HAP-1 (cell line): ENCODE measurements at regions not wholly inside any gene's neighbourhood (a gene's known extent, or its start where the extent isn't known, plus 50 kb on each side); places are given as distances from the start of the nearest gene placed in this dataset.
A peak's percentile ranks its signal among the peaks of the same experiment; 100 is the strongest.
"Not testable (repeated sequence)": the region's sequence is repeated elsewhere in the genome, so short reads cannot be mapped to it uniquely, and the experiment has no call there.

Source experiments
- DNase-seq, 2 experiments: peaks; one replicate each; pipeline ENCODE4 v3.0.0-alpha.2; 2016 to 2020; ENCODE audit warnings: low spot score in 2 of 2
- H3K27me3 ChIP-seq: fragments of 250-450 bp; sonication (Bioruptor Pico); 2 replicates; pipeline ENCODE4 v1.5.1; 2020; ENCODE audit warnings: low read depth, mild to moderate bottlenecking, moderate library complexity
- H3K36me3 ChIP-seq: fragments of 250-450 bp; sonication (Bioruptor Pico); replicated peaks from 2 replicates; pipeline ENCODE4 v1.5.1; 2020; ENCODE audit warnings: mild to moderate bottlenecking
- H3K4me1 ChIP-seq: fragments of 250-450 bp; sonication (Bioruptor Pico); 2 replicates; pipeline ENCODE4 v1.5.1; 2020; ENCODE audit warnings: mild to moderate bottlenecking
- H3K4me3 ChIP-seq: fragments of 250-450 bp; sonication (Bioruptor Pico); 2 replicates; pipeline ENCODE4 v1.5.1; 2020; ENCODE audit warnings: mild to moderate bottlenecking, moderate library complexity
- H3K9me3 ChIP-seq: fragments of 250-450 bp; sonication (Bioruptor Pico); 2 replicates; pipeline ENCODE4 v1.5.1; 2020; ENCODE audit warnings: mild to moderate bottlenecking, moderate library complexity
- in situ Hi-C: fragments of 300-500 bp; cut with MboI; formaldehyde crosslinking; loops from 3 replicates; pipeline ENCODE4 v1.14.3; 2020; ENCODE audit warnings: low sequenced_read_pairs, inconsistent platforms, mixed read lengths

DNA sequence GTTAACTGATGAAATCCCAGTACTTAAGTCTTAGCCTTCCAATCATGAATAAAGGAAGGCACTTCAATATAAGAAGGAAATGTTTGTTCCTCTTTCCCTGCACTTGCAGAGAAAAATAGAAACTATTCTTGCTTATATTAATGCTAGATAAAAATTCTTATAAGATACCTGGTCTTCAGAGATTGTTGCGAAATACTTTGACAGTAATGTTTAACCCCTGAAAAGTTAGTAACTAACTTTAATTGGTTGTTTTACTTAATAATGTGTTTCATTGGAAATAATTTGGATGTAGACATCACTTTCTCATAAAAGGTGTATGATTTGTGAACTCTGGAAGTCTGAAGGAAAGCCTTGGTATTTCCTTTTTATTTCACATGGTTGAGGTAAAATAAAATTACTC lies 294.2 kb upstream of the SYNCRIP start:
- H3K9me3 ChIP-seq, result no peaks in the 10 kb centered on the region
- H3K27me3 ChIP-seq, result no peaks in the 10 kb centered on the region
- DNase-seq, result no peak
- no peak overlapping the region for H3K4me3 ChIP-seq
- H3K4me1 ChIP-seq, result no peaks in the 10 kb centered on the region
- no peaks in the 10 kb centered on the region for H3K36me3 ChIP-seq
- in situ Hi-C loops, result no loop called here

DNA sequence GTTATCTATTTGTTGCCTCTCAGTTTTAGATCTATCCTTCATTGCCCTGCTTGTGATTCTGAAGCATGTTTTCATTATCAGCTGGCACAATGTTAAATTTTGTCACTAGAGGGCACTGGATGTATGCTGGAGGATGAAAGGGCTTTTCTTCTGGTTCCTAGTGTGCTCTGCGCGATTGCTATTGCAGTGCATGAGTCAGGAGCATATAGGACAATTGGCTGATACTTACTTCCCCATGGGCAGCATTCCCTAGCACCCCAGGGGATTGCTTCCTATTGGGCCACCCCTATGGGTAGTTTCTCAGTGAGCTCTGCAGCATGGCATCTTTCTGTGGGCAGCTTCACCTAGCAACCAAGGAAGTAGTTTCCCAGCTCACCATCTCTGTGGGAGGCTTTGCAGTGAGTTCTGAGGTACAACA lies 280.3 kb upstream of the SYNCRIP start:
- H3K4me1 ChIP-seq, result no peaks in the 10 kb centered on the region
- no peaks in the 10 kb centered on the region for H3K36me3 ChIP-seq
- in situ Hi-C loops, result no loop called here
- peak; percentile 12 to 24 for DNase-seq
- no peaks in the 10 kb centered on the region for H3K27me3 ChIP-seq
- H3K9me3 ChIP-seq, result no peaks in the 10 kb centered on the region
- no peak overlapping the region for H3K4me3 ChIP-seq

DNA sequence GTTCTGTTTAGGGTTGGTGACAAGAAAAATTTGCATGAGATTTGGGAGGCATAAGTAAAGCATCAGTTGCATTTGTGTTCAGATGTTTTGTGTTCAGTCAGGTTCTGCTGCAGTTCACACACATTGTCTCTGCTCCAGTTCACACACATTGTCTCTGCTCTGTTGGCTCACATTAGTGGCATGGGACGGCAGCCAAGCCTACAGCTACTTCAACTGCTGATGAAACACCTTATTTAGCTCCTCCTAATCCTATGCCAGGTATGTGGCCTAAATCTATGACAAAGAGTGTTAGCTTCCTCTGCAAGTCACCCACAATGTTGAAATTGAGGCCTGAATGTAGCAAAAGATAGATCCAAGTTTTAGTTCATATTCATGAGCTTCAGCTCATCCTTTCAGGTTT lies 278.1 kb upstream of the SYNCRIP start:
- no peaks in the 10 kb centered on the region for H3K27me3 ChIP-seq
- in situ Hi-C loops, result no loop called here
- no peaks in the 10 kb centered on the region for H3K4me1 ChIP-seq
- no peaks in the 10 kb centered on the region for H3K36me3 ChIP-seq
- no peak for DNase-seq
- H3K4me3 ChIP-seq, result no peak overlapping the region
- H3K9me3 ChIP-seq, result no peaks in the 10 kb centered on the region

DNA sequence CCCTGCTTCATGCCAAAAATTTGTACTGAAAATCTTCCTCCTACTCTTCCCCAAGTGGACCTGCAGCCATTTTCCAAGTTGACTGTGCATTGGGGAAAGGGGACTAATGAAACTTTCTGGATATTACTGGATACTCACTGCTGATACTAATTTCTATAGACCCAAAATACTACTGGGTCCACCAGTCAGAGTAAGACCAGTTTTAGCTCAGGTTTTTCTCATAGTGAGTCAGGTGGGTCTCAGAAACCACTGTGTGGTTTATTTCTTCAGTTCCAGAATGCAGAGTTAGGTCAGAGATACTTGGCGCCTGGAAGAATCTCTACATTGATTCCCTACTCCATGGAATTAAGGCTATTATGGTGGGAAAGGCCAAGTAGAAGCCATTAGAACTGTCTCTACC lies 274.8 kb upstream of the SYNCRIP start:
- Histone ChIP-seq H3K36me3 (no peaks in the 10 kb centered on the region), H3K9me3 (no peaks in the 10 kb centered on the region), H3K4me1 (no peaks in the 10 kb centered on the region), H3K4me3 (no peak overlapping the region), H3K27me3 (no peaks in the 10 kb centered on the region)
- in situ Hi-C loops, result no loop called here
- DNase-seq, result no peak

DNA sequence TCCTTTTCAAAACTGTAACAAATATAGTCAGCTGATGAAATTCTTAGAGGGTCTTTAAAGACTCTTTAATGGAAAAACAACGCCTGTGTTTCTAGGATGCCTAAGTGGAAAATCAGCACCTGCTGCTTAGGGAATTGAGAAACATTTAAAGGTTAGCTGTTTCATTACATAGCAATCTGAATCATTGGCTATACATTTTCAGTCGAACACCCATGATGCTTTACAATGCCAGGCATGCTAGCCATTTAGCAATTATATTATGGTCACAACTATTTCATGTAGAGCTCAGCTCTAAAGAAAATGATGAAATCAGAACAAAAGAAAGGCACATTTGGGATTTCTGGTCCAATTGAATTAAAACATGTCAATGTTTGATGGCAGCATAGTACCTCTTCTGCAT lies 270.3 kb upstream of the SYNCRIP start:
- in situ Hi-C loops, result no loop called here
- no peak overlapping the region for H3K4me3 ChIP-seq
- no peak for DNase-seq
- no peaks in the 10 kb centered on the region for H3K9me3 ChIP-seq
- no peaks in the 10 kb centered on the region for H3K27me3 ChIP-seq
- H3K36me3 ChIP-seq, result no peaks in the 10 kb centered on the region
- H3K4me1 ChIP-seq, result no peaks in the 10 kb centered on the region

DNA sequence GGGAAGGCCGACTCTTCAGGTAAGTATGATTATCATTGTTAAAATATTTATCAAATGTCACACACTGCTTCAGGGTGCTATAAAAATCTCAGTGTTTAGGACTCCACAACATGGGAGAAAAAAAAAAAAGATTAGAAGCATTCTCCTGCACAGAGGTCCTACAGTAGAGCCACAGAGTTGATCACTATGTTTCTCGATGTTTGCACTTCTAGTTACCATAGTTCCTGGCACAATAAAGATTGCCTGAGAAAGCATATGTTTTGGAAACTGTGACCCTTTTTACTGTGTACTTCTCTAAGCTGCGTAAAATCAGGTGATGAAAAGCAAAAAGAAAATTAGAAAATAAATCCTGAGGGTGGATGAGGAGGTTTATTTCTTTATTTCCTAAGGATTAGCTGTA lies 269.9 kb upstream of the SYNCRIP start:
- in situ Hi-C loops, result no loop called here
- Histone ChIP-seq H3K4me3 (no peak overlapping the region), H3K27me3 (no peaks in the 10 kb centered on the region), H3K4me1 (no peaks in the 10 kb centered on the region), H3K36me3 (no peaks in the 10 kb centered on the region), H3K9me3 (no peaks in the 10 kb centered on the region)
- DNase-seq, result no peak

DNA sequence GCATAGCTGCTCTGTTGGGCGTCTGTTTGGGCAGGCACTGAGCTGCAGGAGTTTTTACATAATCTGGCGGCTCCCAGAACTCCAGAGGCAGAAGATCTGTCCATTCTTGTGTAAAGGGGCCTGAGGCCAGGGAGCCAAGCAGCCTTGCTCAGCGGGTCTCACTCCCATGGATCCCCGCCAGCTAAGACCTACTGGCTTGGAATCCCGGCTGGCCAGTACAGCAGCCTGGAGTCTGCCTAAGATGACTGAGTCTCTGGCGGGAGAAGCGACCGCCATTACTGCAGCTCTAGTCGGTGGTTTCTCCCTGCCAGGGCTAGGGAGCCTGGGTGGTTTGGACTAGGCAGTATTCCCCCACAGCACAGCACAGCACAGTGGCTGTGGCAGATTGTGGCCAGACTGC lies 268.4 kb upstream of the SYNCRIP start:
- DNase-seq, result no peak
- no peaks in the 10 kb centered on the region for H3K4me1 ChIP-seq
- in situ Hi-C loops, result no loop called here
- no peaks in the 10 kb centered on the region for H3K27me3 ChIP-seq
- no peaks in the 10 kb centered on the region for H3K9me3 ChIP-seq
- H3K36me3 ChIP-seq, result no peaks in the 10 kb centered on the region
- no peak overlapping the region for H3K4me3 ChIP-seq

DNA sequence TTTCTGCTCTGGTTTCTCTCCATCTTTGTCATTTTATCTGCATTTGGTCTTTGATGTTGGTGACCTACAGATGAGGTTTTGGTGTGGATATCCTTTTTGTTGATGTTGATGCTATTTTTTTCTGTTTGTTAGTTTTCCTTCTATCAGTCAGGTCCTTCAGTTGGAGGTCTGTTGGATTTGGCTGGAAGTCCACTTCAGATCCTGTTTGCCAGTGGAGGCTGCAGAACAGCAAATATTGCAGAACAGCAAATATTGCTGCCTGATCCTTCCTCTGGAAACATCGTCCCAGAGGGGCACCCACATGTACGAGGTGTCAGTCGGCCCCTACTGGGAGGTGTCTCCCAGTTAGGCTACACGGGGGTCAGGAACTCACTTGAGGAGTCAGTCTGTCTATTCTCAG lies 265.4 kb upstream of the SYNCRIP start:
- DNase-seq, in situ Hi-C loops, H3K36me3 ChIP-seq: not testable (repeated sequence)

DNA sequence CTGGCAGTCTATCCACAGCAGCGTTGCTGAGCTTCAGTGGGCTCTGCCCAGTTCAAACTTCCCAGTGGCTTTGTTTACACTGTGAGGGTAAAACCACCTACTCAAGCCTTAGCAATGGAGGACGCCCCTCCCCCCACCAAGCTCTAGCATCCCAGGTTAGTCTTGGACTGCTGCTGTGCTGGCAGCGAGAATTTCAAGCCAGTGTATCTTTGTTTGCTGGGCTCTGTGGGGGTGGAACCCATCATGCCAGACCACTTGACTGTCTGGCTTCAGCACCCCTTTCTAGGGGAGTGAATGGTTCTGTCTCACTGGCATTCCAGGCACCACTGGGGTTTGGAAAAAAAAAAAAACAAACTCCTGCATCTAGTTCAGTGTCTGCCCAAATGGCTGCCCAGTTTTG lies 249.7 kb upstream of the SYNCRIP start:
- no peaks in the 10 kb centered on the region for H3K4me1 ChIP-seq
- H3K27me3 ChIP-seq, result no peaks in the 10 kb centered on the region
- in situ Hi-C loops, result no loop called here
- no peaks in the 10 kb centered on the region for H3K36me3 ChIP-seq
- no peak overlapping the region for H3K4me3 ChIP-seq
- H3K9me3 ChIP-seq, result no peaks in the 10 kb centered on the region
- no peak for DNase-seq

More for the DNA sequence above, 265.4 kb upstream of the SYNCRIP start:
- not testable (repeated sequence) for H3K4me3 ChIP-seq, H3K27me3 ChIP-seq, H3K9me3 ChIP-seq, H3K4me1 ChIP-seq

DNA sequence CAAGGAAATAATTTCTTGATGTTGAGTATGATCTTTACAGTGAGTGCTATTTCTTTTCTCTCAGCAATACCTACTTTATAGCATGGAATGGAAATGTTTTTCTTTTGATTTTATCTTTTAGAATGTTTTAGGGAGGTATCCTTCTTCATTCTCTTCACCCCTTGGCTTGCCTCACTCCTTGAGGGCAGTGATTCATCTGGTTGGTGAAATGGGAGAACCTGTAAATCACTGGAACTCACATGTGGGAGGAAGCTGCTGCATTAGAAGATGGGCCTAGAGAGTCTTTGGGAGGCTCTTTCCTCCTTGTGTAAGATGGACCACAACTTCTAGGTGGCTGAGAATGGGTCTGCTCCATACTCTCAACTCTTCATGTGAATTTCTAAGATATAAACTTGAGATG lies 244.8 kb upstream of the SYNCRIP start:
- H3K4me1 ChIP-seq, result no peaks in the 10 kb centered on the region
- in situ Hi-C loops, result no loop called here
- H3K9me3 ChIP-seq, result no peaks in the 10 kb centered on the region

DNA sequence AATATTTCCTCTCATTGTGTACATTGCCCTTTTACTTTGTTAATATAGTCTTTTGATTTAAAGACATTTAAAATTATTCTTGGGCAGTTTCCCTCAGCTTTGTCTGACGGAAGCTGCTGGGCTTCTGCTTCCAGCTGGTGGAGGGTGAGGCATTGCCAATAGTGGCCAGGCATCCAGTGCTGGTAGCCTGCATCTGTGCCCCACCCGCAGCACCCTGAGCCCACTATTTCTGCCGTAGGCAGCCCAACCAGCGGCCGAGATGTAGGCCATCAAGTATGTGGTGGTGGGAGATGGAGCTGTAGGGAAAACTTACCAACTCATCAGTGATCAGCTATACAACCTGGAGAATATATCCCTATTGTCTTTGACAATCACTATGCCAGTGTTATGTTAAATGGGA lies 226.0 kb upstream of the SYNCRIP start:
- Histone ChIP-seq H3K36me3 (no peaks in the 10 kb centered on the region), H3K9me3 (no peaks in the 10 kb centered on the region), H3K4me3 (no peak overlapping the region), H3K4me1 (no peaks in the 10 kb centered on the region), H3K27me3 (no peaks in the 10 kb centered on the region; the same call in 1 of the 2 replicates)
- no peak for DNase-seq
- in situ Hi-C loops, result no loop called here

More for the DNA sequence above, 244.8 kb upstream of the SYNCRIP start:
- DNase-seq, result no peak
- no peaks in the 10 kb centered on the region for H3K27me3 ChIP-seq
- no peaks in the 10 kb centered on the region for H3K36me3 ChIP-seq
- H3K4me3 ChIP-seq, result no peak overlapping the region

DNA sequence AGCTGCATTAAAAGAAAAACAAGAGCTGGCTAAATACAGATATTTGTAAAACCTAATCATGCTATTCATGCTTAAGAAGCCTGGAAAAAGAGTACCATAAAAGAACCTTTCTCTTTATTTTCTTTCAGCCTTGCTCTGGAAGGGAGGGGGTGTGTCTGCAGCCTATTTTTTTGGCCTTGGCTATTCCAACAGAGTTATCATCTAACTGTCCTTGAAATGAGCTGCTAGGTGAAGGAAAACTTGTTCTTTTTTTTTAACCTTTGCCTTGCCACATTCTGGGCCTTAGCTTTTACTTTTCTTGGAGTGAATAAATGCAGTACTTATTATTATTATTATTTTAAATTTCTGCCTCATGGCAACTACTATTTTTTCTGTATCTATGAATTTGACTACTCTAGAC lies 224.9 kb upstream of the SYNCRIP start:
- Histone ChIP-seq H3K4me3 (no peak overlapping the region), H3K4me1 (no peaks in the 10 kb centered on the region), H3K27me3 (no peaks in the 10 kb centered on the region; the same call in 1 of the 2 replicates), H3K9me3 (no peaks in the 10 kb centered on the region), H3K36me3 (no peaks in the 10 kb centered on the region)
- peak; percentile 25 to 52 for DNase-seq
- in situ Hi-C loops, result no loop called here

DNA sequence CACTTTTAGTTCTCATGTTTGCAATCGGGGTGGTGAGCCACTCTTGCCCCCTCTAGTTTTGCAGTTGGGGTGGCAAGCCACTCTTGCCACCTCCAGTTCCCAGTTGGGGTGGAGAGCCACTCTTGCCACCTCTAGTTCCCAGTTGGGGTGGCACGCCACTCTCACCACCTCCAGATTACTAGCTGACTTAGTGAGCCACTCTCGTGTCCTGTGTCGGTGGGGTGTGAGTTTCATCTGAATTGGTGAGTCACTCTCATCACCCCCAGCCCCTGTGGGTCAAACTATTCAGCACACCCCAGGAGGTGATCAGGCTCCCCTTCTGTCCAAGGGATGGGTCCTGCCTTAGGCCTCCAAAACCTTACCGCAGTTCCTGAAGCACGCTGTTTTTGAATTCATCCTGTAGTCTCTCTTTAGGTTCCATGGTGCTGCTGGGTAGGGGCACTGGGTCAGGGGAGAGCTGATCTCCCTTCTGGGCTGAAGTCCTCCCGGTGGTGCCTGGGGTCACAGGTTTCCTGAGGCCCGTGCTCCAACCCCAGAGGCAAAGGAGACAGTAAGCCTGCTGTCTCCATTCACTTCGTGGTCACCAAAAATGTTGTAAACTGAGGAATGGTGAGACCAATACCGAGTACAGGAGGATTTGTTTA lies 224.2 kb upstream of the SYNCRIP start:
- Histone ChIP-seq H3K9me3 (no peaks in the 10 kb centered on the region), H3K36me3 (no peaks in the 10 kb centered on the region), H3K4me1 (no peaks in the 10 kb centered on the region), H3K4me3 (no peak overlapping the region), H3K27me3 (no peaks in the 10 kb centered on the region; the same call in 1 of the 2 replicates)
- DNase-seq, result no peak
- in situ Hi-C loops, result no loop called here

DNA sequence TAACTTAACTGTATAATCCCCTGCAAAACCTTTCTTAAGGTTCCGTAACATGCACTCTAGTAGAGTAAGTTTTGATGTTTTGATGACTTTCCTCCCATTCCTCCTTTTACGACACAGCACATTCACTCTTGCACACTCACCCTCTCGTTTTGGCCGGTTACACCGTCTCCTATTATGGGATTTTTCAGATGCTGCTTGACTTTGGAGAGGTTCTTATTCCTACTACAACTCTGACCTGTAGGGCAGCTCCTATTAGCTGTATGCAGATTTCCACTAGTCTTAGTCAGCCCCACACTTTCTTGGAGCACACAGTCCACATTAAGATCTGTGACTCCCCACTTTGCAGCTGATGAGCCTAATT lies 223.7 kb upstream of the SYNCRIP start:
- H3K9me3 ChIP-seq, result no peaks in the 10 kb centered on the region
- no peak overlapping the region for H3K4me3 ChIP-seq
- no peak for DNase-seq
- in situ Hi-C loops, result no loop called here
- no peaks in the 10 kb centered on the region for H3K4me1 ChIP-seq
- H3K36me3 ChIP-seq, result no peaks in the 10 kb centered on the region
- H3K27me3 ChIP-seq, result no peaks in the 10 kb centered on the region; the same call in 1 of the 2 replicates
